Stimulated activated CD8-positive, alpha-beta memory T cell treated with anti-CD3 and anti-CD28 coated beads, Interleukin-4, amount 100 ng/mL, for 1 hour (primary cell): ENCODE measurements at regions not wholly inside any gene's neighbourhood (a gene's known extent, or its start where the extent isn't known, plus 50 kb on each side); places are given as distances from the start of the nearest gene placed in this dataset.
"Not testable (repeated sequence)": the region's sequence is repeated elsewhere in the genome, so short reads cannot be mapped to it uniquely, and the experiment has no call there.

ENCODE experiments used
- DNase-seq, 2 donors: peaks; one replicate each; pipeline ENCODE4 v3.0.0-alpha.2; 2020; ENCODE audit warnings: low read depth in 2 of 2, low spot score in 1 of 2

DNA sequence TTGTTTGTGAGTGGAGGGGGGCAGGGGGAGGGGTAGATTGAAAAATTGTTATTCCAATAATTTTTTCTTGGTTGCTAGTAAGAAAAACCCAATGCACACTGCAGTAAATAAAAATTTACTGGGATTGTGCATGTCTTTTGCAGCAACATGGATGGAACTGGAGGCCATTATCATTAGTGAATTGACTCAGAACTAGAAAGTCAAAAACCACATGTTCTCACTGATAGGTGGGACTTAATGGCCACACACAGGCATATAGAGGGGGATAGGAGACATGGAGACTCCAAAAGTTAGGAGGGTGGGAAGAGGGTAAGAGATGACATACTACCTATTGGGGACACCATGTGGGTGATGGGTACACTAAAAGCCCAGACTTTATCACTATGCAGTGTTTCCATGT lies 67.2 kb downstream of the BUB3 start:
- DNase-seq = no peak

DNA sequence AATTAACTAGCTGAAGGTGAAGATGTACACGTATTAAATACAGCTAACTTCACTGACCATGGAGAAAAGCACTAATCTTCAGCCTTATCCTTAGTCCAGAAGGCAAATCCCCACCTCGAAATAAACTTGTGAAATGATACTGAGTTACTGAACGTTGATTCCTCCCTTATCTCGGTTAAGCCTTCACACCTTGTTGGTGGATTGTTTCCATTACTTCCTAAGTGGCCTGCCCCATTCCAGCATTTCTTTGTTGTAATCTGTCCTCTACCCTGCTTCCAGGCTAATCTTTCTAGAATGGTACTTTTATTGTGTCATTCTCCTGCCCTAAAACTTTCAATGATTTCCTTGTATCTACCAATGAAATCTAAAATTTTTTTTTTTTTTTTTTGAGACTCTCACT lies 68.6 kb downstream of the BUB3 start:
- DNase-seq = no peak

DNA sequence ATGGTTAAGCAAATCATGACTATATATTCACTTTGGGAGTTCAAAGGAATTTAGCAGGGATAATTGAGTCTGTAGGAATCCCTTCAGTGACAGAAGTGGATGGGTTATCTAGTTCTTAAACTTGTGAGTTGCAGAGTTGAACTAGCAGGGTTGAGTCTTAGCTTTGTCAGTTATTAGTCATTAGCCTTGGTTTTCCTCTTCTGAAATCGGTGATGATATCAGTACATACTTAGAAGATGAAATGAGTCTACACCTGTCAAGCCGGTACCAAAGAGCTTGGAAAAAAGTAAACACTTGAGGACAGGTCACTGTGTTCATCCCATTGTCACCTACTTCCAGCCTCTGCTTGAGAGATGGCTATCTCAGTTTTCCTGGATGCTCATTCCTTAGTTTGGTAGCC lies 73.5 kb downstream of the BUB3 start:
- DNase-seq = no peak

DNA sequence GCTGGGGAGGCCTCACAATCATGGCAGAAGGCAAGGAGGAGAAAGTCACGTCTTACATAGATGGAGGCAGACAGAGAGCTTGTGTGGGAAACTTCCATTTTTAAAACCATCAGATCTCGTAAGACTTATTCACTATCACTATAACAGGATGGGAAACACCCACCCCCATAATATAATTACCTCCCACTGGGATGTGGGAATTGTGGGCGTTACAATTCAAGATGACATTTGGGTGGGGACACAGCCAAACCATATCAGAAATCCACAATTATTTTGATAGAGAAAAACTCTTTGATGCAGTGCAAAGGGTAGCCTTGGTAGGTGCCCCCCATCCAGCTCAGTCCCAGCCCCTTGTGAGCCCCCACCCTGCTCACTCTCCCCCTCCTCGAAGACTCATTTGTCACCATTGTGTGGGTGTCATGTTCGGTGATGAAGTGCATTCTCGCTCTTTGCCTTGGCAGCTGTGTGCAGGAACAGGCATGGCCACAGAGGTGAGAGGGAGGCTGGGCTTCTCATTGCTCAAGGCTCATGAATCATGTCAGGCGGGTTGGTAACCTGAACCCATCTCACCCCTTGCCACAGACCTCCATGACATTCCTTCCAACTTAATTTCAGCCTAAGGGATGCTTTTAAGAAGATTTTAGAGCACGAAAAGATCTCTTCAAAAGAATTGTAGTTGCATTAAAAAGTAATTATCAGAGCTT lies 75.9 kb downstream of the BUB3 start:
- no peak for DNase-seq

DNA sequence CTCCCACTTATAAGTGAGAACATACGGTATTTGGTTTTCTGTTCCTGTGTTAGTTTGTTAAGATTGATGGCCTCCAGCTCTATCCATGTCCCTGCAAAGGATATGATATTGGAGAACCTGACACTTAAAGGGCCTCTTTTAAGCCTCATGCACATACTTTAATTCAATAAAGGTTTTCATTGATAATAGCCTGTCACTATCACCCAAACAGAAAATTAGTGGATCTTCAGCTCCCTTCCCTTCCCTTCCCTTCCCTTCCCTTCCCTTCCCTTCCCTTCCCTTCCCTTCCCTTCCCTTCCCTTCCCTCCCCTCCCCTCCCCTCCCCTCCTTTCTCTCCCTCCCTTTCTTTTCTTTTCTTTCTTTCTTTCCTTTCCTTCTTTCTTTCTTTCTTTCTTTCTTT lies 78.7 kb downstream of the BUB3 start:
- DNase-seq = not testable (repeated sequence)

DNA sequence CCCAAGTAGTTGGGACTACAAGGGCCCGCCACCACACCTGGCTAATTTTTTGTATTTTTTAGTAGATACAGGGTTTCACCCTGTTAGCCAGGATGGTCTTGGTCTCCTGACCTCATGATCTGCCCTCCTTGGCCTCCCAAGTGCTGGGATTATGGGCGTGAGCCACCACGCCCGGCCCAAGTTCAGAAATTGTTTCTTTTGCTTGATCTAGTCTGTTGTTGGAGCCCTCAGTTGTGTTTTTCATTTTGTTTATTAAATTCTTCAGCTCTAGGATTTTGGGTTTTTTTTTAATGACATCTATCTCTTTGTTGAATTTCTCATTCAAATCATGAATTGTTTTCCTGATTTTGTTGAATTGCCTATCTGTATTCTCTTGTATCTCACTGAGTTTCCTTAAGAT lies 80.8 kb downstream of the BUB3 start:
- not testable (repeated sequence) for DNase-seq

DNA sequence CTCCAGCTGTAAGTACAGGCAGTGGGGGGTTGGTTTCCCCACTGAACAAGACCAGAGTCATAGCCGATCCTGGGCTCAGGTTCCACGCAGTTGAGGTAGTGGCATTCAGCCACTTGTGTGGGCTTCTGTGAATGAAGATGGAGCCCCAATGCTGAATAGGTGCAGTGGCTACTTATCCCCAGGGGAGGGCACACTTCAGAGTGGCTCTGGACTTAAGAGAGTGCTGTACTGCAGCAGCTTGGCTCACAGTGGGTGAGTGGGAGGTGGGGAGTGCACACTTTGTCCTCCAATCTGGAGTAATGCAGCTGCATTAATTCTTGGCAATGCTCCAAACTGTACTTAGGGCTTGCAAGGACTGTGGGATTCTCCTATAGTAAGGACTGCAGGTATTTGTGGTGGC lies 81.9 kb downstream of the BUB3 start:
- no peak for DNase-seq

DNA sequence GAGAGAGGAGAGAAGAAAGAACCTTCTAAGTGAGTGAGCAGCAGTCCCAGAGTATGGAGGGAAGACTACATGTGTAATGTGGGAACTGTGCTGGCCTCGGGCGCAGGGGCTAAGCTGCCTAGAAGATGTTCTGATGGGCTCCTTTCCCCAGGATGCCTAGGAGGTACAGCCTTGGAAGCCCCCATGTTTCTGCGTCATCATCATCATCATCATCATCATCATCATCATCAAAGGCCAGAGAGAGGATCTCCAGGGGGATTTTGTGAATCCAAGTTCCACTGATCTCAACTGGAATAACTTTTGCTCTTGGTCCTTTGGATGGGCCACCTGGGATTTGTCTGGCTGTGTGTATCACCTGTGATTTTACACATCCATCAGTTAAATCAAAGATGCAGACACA lies 86.0 kb downstream of the BUB3 start:
- DNase-seq = no peak

DNA sequence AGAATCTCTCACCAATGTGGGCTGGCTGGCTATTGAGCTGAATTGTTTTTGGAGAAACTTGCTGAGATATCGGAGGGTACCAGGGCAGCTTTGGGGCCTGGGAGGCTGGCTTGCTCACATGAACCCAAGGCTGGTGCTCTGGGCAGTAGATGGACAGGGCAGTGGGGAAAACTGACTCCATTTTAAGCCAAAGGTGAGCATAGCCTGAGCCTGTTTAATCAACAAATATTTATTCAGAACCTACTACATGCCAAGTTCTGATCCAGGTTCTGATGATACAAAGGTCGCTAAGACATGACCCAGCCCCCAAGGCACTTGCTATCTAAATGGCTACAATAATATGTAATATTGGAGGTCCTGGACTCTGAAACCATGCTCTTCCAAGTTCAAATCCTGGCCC lies 86.6 kb downstream of the BUB3 start:
- DNase-seq = no peak

DNA sequence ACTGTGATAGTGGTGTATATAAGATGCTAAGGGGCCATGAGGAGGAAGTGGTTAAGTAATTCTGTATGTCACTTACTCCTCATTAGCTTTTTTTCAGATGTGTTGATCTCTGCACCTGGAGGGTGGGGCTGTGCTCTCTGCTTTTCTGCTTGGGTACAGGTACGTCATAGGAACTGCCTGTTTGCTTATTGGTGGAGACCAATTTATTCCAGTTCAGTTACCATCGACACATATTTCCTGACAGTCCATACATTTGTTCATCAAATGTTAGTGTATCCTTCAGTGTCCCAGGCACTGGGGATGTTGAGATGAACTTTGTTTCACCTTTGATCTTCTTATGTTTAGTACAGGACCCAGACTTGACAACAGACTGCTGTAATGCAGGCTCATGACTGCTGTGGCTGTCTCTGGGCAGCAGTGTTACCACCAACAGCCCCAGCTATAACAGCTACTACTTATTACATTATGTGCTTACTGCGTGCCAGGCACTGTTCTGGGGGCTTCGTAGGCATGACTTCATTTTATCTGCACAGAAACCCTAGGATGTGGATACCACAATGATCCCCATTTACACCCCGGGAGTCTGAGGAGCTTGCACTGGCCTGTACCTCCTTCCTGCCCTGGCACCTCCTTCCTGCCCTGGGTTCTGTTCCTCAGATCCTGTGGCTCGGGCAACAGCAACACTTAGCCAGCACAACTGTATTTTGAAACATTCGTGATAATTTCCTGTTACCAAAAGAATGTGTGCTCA lies 87.4 kb downstream of the BUB3 start:
- DNase-seq = peak in 1 of 2 donors; percentile 10

DNA sequence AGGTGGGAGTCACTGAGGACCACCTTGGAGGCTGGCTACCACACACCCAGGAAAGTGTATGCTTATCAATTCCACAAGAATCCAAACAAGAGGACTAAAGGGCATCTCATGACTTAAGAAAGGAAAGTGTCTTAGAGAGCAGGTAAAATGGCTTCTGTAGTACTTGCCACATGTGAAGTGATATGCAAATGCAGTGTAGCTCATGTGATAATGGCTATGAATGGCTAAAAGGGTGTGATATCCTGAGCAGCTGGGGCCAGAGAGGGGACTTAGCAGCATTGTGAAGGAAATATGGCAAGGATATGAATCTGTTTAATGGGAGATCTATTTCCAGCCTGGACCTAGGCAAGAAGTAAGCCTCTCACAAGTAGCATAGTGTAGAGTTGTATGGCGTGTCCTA lies 90.5 kb downstream of the BUB3 start:
- no peak for DNase-seq

DNA sequence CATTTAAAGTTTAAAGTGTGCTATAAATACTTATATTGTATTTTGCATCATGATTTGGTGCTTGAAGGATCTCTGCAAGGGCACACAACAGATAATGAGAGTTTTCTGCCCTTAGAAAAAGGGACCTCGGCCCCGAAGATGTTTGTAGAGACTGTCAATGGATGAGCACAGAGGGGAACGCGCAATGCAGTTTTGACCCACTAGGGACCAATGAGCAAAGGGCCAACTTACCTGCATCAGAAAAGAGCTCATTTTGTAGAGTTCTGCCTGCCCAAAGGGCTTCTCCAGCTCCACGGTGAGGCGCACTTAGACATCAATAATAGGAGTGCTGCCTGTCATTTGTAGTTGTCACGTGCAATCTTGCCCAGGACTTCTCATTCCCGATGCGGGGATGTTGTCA lies 91.1 kb downstream of the BUB3 start:
- no peak for DNase-seq

DNA sequence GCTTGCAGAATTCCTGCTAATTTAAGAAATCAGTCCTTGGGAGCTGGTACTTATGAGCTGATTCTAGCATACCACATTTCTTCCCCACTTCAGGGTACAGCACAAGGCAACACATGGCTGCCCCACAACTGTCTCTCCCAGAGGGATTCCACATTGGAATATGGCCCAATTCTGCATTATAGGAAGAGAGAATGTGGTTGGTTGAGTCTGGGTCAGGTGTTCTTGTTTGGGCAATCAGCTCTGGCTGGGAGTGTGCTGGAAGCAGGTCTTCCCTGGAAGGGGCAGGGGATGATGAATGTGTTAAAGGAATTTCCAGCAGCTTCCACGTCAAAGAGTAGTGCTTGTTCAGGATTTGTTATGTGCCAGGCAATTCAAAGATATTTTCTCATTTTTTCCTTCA lies 95.7 kb downstream of the BUB3 start:
- no peak for DNase-seq

DNA sequence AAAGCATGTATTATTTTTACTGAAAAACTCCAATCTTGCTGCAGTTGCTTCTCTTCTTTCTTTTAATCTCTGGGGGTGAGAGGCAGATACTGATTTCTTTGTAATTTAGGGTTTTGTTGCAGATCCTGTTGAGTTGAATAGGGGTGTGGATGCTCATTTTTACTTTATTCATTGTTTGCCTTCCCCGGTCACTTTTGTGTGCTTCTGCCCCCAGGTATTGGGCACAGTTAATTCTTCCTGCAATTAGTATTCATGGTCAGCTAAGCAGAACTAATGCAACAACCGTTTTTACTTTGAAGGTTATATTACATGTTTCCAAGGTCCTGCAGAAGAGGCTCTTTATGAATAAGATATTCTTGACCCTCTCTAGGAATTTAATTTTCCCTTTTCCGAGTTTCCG lies 96.4 kb downstream of the BUB3 start:
- no peak for DNase-seq

DNA sequence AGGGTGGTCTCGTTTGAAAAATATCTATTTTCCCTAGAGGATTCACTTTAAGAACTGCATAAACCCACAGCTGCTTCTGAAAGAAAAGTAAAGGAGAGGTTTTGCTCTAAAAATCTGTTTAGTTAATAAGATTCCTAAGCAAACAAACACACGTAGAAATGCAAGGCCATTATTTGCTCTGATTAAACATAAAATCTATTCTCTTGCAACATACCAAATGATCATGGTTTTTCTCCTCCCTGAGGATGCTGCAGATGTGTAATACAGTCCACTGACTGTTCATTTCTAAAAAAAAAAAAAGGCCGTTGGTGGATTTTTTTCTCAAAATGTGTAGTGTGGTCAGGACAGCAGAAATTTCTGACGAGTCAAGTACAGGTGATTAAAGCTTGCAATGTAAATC lies 98.6 kb downstream of the BUB3 start:
- DNase-seq = no peak

DNA sequence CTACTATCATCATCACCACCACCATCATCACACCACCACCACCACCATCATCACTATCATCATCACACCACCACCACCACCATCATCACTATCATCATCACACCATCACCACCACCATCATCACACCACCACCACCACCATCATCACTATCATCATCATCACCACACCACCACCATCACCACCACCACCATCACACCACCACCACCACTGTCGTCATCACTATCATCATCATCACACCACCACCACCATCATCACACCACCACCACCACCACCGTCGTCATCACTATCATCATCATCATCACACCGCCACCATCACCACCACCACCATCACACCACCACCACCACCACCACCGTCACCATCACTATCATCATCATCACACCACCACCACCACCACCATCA lies 100.1 kb downstream of the BUB3 start:
- DNase-seq = not testable (repeated sequence)

DNA sequence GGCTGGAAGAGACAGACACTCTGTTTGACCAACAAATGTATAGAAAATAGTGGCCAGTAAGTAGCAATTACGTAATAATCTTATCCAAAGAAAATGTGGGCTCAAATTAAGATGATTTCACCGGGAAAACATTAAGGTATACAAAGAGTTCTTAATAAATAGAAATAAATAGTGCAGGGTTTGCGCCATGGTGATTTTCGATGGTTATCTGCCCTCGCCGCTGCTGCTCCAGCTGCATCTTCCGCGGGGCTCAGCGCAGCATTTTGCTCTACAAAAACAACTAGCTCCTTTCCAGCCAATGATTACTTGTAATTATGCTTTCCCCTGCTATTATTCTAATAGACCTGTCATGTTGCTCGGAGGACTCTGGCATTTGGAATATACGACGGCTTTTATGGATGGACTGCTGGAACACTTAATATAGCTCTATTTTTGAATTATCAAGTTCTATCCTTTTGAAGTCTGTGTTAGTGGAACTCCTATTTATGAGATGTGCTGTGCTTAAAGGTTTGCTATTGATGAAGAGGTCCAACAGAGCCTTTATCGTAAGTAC lies 103.8 kb downstream of the BUB3 start:
- DNase-seq = no peak

DNA sequence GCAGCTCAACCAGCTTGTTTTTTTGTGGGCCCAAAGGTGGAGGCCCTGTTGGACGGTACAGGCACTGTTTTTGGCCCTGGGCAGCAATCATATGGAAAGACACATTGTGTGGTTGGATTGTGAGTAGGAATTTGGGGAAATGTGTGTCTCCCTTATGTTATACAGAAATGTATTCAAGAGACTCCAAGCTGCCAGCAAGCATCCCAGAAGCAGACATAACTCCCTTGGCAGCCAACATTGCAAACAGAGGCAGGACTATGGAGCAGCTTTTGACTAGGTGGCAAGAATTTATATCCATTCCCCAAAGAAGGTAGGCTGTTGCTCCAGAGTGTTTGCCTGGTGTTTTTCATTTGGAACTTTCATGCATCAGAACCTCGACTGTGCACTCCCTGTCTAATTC lies 104.9 kb downstream of the BUB3 start:
- no peak for DNase-seq

DNA sequence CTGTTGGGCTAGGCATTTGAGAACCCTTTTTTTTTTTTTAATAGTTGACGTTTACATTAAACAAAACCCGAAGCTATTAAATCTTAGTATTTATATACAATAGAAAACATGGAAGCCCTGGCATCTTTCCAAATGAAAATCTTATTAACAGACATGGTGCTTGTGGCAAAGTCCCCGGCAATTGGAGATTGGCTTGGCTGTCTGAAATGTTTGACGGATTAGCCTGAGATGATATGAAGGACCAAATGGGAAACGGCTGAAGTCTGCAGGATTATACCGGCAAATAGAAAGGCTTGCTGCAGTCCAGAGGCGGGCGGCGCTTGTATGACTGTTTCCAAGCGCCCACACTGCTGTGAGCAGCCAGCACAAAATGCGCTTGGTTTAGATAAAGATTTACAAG lies 105.6 kb downstream of the BUB3 start:
- DNase-seq = no peak

DNA sequence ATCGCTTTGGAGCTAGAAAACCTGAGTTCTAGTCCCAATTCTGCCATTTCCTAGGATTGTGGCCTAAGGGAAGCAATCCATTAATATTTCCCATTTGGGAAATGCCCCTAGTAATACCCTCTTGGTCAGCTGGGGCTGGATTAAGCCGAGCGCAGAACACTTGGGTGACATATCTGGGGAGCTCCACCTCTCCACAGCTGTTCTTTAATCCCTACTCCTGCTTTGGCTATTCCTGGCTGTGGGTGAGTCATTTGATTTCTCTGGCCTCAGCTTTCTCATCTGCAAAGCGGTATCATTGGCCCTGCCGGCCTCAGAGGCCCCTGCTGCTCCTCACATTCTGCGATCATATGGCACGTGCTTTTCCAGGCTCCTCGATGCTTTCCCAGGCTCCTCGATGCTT lies 108.3 kb downstream of the BUB3 start:
- DNase-seq = no peak

DNA sequence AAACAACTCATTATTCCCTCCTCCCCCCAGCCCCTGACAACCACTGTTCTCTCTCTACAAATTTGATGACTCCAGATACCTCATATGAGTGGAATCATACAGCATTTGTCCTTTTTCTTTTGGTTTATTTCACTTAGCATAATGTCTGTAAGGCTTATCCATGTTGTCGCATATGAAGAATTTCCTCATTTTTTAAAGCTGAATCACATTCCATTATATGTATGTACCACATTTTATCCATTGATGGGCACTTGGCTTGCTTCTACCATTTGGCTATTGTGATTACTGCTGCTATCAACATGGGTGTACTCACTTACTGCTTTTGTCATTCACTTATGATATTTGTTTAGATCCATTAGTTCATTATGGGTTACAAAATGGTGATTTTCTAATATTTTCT lies 112.8 kb downstream of the BUB3 start:
- no peak for DNase-seq

DNA sequence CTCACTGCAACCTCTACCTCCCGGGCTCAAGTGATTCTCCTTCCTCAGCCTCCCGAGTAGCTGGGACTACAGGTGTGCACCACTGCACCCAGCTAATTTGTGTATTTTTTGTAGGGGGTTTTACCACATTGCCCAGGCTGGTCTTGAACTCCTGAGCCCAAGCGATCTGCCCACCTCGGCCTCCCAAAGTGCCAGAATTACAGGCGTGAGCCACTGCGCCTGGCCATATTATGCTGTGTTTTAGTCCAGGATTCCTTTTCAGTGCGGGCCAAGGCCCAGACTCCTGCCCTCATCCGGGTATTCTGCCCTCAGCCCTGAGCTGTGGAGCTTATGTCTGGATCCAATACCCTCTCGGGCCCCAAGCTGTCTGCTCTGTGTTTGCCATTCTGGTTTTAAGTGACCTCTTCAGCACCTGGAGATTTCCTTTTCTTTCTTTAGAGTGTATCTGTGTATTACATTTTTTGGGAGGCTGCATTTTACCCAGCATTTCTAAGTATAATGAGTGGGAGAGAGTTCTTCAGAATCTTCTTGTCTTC lies 114.9 kb downstream of the BUB3 start:
- no peak for DNase-seq
